GM03348 (cell line): ENCODE measurements at regions not wholly inside any gene's neighbourhood (a gene's known extent, or its start where the extent isn't known, plus 50 kb on each side); places are given as distances from the start of the nearest gene placed in this dataset.
A peak's percentile ranks its signal among the peaks of the same experiment; 100 is the strongest.

Source experiments
- DNase-seq: peaks from one replicate; pipeline ENCODE4 v3.0.0; 2012; ENCODE audit warnings: low spot score

DNA sequence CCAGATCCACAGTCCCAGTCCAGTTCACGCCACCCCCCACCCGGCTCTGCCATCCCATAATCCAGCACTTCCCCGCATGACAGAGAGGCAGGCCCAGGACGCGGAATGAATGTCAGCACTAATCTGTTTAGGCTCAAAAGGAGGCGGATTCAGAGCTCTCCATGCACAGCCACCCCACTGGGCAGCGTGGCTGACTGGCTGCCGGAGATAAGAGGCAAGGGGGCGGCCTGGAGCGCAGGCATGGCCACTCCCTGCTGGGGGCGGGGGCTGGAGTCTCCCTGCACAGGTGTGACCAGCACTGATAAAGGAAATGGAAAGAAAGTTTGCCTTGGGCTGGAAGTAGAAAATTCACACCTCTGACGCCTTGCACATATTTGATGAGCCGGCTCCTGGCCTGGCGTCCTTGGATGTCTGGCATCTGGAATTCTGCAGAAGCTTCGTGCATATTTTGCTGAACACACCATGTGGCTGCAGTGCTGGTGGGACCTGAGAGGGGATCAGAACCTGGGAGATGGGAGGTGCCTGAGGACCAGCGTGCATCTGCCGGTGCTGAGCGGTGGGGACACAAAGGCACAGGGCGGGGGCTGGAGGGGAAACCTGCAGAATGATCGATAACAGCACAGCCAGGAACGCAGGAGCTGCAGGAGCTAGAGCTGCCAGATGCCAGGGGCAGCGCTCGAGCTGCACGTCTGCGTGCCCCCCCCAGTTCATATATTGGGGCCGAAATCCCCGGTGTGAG lies 344.4 kb downstream of the CTTN start:
- no peak for DNase-seq

DNA sequence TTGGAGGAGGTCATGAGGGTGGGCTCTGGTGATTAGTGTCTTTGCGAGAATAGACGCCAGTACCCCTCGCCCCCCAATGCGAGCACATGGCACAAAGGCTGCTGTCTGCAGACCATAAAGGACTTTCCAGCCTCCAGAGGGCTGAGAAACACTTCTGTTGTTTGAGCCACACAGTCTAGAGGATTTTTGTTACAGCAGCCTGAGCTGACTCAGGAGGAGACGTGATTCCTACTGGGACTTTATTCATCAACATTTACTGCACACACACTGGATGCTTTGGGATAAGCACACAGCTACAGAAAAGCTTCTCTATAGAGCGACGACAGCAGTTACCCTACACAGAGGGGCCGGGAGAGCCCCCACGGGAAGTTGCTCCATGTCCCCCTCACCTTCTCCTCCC lies 345.0 kb downstream of the CTTN start:
- DNase-seq: no peak

DNA sequence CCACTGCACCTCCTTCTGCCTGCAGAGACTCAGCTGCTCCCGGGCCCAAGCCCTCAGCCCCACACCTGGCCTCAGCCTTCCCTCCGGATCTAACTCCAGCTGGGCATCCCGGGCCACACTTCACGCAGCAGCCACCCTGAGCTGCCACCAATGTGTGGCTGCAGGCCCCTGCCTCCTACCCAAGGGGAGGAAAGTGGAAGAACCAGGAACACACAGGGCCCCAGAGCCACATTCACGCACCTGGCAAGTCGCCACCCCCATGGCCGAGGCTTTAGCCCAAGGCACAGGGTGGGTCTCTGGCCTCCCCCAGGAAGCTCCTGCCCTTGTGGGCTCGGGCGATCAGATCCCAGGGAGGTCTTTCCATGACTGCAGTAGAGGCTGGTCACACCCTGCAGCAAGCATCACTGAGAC lies 345.6 kb downstream of the CTTN start:
- DNase-seq: no peak

DNA sequence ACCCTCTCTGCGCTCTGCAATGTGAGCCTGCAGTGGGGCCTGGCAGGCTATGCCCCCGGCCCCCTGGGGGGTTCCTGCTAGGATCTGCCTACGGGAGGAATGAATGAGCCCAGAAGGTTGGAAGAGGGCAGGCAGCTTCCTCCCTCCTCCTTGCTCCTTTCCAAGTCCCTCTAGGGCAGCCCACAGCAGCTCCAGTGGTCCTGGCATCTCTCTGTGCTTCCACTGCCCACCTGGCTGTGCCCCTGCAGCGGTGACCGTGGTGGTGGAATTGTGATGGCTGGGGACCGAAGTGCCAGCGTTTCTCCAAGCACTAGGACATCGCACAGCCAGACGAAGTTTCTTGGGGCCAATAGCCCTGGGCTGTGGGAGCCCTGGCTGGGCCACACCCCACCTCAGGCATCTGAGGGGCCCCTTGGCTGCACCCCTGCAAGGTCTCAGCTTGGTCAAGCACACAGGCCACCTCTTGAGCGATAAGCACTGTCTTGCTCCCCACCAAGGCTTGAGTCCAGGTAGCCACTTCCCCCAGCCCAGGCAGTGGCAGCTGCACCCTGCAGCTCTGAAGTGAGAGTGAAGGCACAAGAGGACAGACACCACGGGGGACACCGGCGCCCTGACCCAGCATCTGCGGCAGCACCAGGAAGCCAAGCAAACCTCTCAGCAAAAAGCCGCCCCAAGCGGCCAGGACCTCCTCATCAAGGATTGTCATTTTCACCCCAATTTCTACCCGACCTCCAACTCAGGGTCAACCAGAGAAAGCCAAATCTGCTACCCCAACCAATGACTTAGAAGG lies 346.3 kb downstream of the CTTN start:
- DNase-seq: no peak

DNA sequence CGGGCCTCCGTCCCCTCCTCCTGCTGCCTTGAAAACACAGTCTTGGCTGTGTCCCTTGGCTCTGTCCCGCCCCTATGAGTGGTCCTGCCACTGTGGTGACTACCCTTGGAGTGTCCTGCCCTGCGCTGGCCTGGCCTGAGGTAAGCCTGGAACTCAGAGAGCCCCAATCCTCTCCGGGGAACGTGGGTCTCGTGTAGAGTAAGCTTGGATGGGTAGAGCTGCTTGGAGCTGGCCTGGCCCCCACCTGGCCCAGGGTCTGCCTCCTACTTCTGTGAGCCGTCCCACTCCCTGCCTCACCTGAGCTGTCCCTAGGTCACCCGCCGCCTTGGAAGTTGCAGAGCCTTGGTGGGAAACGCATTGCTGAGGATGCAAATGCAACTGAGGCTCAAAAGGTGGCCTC lies 347.1 kb downstream of the CTTN start:
- no peak for DNase-seq

DNA sequence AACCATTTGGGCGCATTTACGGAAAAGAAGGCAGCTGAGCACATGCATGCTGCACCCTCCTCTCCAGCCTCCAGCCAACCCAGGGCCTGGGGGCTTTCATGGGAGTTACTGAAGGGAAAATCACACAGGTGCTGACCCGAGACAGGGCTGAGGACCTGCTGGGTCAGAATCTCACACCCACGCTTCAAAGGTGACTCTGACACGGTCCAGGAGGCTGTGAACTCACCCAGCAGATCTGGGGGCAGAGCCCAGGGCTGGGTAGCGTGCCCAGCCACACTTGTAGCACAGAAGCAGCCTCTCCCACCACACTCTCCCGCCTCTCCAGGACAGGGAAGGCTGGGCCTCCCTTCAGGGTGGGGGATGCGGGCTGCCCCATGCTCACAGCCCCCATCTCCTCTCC lies 347.6 kb downstream of the CTTN start:
- DNase-seq: no peak

DNA sequence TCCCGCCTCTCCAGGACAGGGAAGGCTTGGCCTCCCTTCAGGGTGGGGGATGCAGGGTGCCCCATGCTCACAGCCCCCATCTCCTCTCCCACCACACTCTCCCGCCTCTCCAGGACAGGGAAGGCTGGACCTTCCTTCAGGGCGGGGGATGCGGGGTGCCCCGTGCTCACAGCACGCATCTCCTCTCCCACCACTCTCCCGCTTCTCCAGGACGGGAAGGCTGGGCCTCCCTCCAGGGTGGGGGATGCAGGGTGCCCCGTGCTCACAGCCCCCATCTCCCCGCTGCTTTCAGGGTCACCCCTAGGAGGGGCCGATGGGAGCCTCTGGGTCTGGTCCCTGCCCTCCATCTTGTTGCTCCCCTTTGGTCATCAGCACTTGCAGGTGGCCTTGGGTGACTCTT lies 348.0 kb downstream of the CTTN start:
- no peak for DNase-seq

DNA sequence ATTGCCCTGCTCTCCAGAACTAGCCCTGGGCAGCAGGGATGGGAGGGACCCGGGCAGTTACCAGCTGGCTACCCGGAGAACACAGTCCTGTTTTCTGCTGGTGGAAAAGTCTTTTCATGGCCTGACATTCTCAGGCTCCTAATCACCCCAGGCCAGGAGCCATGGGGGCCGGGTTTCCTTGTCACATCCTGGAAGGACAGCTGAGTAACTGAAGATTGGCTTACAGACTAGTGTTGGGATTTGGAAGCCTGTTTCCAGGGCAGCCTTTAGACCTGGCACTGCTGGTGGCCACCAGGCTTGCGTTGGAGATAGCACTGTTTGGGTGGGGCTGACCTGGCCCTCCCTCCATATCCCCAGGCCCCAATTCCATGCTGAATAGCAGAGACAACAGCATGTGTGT lies 349.0 kb downstream of the CTTN start:
- DNase-seq: no peak

DNA sequence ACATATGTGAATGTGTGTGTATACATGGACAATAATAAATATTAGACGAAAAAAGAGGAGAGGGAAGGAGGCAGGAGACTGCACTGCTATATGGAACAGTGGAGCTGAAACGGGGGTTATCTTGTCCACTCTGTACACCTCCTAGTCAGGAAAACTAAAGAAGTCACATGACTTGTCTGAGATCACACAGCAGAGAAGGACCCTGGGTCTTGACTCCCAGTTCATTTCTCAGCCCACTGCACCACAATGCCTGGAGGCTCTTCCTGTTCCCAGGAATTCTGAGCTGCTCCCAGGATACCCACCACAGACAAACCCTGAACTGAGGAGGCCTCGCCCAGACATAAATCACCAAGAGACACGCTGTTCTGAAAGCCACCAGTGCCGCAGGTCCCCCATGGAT lies 349.6 kb downstream of the CTTN start:
- DNase-seq: no peak

DNA sequence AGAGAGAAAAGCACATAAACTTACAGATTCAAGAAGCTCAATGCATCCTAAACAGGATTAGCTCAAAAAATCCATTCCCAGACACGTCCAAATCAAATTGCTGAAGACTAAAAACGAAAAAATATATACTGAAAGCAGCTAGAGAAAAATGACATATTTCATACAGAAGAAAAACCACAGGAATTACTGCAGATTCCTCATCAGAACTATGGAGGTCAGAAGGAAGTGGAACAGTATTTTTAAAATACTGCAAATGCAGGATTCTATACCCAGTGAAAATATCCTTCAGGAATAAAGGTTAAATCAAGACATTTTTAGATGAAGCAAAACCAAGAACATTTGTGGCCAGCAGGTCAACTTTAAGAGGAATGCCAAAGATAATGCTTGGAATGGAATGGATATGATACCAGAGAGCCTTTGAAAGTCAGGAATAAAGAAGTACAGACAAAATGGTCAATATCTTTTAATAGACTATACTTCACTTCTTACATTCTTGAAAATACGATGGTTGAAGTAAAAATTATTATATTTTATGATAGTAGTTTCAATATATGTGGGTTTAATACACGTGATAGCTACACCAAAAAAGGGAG lies 352.9 kb downstream of the CTTN start:
- no peak for DNase-seq

DNA sequence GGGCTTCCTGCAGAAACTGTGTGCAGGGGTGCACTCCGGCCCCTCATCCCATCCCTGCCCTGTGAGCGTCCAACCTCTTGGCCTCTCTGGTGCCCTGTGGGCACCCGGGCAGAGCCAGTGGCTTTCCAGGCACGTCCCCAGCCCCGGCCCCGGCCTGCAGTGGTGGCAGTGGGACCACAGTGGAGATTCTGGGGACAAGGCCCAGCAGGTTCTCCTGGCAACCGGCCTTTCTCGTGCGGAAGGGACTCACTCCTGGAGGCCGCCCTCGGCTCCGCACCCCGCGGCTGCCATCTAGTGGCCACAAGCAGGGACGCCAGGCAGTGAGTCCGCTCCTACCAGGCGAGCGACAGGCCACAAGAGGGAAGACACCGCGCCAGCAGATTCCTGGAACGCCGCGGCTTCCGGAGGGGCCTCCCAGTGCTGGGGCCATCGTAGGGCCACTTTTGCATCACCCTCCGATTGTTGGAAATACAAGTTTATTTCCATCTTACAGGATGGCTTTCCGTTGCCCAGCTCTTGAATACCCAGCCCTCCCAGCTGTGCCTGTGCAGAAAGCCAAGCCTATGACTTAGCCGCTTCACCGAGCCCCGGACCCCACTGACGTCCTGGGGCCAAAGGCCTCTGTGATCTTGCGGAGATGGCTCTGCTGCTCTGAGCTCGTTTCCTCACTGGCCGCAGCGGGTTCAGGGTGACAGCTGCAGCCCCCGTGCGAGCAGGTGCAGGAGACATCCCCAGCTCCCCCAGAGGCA lies 357.3 kb downstream of the CTTN start:
- DNase-seq: peak; percentile 96

DNA sequence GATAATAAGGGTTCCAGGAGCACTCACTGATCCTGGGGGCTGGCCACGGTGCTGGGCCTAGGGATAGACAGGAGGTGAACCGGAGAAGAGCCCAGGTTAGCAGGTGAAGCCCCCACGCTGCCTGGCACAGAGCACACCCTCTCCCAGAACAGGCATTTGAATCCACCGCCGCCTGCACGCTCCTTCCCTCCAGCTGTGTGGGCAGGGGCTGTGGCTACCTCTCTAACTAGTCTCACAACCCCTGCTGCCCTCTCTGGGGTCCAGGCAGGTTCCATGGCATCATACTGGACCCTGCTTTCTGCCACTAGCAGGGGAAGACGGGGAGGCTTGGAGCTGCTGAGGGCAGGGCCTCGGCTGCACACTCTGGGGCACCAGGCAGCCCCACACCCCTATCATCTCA lies 358.0 kb downstream of the CTTN start:
- DNase-seq: no peak

DNA sequence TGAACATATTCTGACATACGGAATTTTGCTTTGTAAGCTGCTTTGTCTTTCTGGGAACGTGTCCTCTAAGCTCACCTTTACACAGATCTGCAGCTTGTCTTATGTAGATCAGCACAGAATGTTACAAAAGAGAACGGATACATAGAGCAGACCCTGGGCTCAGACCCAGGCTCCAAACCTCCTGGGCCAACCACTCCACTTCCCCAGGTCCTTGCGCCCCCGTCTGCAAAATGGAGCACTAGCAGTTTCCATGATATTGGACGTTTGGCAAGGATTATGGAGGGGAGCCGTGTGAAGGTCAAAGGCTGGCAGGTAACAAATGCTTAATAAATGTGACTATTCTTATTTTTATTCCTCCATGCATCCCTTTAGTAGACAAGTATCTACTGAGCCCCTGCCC lies 358.4 kb downstream of the CTTN start:
- DNase-seq: no peak

DNA sequence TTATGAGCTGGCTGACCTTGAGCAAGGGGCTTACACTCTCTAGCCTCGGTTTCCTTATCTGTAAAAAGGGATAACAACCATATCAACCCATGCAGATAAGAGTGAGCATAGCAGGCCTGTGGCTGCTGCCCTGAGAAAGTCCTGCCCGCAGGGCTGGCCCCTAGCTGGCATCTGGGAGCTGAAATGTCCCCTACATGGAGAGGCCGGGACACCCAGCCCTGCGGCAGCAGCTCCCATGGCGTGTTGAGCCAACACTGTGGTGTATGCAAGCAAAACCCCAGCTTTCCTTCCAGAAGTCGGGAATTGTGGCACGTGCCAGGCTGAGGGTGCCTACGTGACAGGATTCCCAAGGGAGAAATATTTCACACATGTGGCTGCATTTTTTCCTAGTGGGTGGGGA lies 358.9 kb downstream of the CTTN start:
- DNase-seq: no peak

DNA sequence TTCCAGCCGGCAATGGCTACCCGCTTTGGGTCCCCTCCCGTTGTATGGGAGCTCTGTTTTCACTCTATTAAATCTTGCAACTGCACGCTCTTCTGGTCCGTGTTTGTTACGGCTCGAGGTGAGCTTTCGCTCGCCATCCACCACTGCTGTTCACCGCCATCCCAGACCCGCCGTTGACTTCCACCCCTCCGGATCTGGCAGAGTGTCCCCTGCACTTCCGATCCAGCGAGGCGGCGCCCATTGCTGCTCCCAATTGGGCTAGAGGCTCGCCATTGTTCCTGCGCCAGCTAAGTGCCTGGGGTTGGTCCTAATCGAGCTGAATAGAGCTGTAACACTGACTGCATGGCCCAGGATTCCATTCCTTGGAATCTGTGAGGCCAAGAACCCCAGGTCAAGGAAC lies 359.9 kb downstream of the CTTN start:
- DNase-seq: no peak

DNA sequence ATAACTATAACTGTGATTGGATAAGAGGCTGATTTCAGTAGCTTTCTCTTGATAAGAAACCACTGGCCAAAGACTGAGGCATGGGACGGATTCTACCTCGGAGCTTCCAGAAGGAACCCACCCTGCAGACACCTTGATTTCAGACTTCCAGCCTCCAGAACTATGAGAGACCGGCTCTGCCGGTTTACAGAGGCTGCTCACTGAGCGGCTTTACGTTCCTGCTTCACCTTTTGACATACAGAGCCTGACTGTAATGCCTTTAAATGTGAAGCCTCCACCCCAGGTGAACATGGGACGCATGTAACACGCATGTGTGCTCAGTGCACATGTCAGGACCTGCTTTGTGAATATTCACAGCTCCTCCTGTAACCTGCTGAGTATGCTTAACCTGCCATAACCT lies 361.5 kb downstream of the CTTN start:
- no peak for DNase-seq

DNA sequence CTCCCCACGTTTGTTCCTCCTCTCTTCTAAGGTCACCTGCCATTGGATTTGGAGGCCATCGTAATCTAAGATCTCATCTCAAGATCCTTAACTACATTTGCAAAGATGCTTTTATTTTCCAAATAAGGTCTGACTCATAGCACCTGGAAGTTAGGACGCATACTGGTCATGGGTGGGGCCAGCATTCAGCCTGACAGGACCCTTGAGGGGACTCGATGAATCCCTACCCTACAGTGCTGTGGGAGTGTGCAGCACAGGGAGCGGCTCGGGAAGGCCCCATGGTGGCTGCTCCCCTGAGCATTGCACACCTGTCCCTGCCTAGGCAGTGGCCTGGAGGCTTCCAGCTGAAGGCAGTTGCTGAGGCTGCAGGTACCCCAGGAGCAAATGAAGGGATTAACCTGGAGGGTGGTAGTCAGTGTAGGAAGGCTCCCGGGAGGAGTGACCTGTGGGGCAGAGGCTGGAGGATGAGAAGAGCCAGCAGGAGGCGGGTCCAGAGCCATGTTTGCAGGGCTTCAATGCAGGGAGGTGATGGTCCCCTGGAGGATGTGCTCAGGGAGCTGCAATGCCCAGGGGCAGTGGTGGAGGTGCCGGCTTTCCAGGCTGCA lies 362.2 kb downstream of the CTTN start:
- DNase-seq: no peak

DNA sequence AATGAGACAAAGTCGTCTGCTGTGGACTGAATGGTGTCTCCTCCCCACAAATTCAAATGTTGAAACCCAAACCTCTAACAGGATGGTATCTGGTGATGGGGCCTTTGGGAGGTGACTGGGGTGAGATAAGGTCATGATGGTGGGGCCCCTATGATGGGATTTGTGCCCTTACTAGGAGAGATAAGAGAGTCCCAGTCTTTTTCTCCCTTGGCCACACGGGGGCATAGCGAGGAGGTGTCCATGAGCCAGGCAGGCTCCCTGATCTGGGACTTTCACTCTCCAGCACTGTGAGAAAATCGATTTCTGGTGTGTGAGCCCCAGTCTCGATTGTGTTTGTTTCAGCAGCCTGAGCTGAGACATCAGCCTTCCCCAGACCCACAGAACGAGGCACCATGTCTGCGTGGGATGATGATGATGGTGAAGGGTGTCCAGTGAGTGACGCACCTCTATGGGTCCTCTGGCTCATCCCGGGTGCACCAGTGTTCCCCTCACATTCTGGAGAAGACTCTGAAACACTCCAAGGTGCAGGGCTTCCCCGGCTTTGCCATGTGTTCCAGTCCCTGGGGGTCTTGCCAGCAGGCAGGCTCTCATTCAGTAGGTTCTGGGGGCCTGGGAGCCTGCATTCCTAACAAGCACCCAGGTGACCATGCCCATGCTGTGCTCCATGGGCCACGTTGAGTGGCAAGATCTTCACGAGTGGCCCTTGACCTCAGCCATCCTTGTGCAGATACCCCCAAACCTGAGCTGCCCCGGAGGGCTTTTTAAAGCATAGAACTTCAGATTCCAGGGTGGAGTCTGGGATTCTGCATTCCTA lies 363.0 kb downstream of the CTTN start:
- DNase-seq: no peak

DNA sequence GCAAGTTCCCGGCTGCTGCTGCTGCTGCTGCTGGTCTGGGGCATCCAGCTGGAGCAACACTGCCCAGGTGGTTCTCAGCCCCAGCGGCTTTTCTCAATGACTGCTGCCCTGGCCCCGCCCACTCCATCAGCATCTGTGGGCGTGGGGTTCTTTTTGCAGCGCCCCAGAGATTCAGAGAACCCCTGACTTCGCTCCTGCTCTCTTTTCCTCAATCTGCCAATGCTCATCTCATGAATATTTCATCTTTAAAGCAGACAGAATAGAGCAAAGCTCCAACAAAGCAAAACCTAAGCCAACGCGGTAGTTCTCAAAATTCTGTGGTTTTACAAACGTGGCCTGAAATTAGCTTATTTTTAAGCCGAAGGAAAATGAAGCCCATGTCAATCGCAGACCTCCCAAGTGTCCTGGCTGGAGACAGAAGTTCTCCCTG lies 363.6 kb downstream of the CTTN start:
- DNase-seq: no peak

DNA sequence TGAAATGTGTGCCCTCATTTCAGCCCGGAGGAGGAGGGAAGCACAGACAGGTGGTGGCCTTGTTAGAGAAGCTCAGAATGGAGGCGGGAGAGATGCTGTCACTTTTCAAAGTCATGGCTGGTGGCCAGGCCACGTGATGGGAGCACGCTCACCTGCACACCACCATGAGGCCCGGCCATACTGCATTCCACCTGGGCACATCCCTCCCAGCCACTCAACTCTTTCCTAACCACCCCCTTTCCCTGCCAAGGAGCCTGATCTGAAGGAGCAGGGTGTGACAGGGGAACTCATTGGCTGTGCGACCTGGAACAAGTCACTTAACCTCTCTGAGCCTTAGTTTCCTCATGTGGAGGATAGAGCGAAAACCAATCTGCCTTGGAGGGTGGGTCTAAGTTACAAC lies 364.5 kb downstream of the CTTN start:
- no peak for DNase-seq

DNA sequence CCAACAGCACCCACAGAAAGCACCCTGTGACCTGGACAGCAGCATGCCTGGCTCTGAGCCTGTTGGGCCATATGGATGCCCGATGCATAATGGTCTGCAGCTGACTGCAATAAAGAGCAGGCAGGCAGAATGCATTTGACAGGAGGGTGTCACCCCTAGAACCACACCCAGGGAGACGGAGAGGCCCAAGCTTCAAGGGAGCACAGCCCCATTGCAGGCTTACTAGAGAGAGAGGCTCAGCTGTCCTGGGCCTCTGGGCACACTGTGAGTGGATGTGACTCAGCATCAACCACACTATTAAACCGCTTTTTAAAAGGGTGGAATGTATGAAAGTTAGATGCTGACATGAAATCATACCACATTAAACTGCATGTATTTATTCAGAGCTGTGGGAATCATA lies 365.3 kb downstream of the CTTN start:
- peak; percentile 43 for DNase-seq
